GM12874 (cell line): ENCODE measurements at regions not wholly inside any gene's neighbourhood (a gene's known extent, or its start where the extent isn't known, plus 50 kb on each side); places are given as distances from the start of the nearest gene placed in this dataset.

Experiments used
- CTCF ChIP-seq: IDR thresholded peaks from 2 replicates; pipeline ENCODE4 v1.5.1; 2011; ENCODE audit warnings: low read depth, mild to moderate bottlenecking, control low read depth, low read length, moderate library complexity; ENCODE audit not compliant: insufficient read depth

- no peak for TF ChIP-seq CTCF
These were observed 74.4 kb upstream of the MDFIC2 start for GRCh38 chr3:70386846-70387245.

DNA sequence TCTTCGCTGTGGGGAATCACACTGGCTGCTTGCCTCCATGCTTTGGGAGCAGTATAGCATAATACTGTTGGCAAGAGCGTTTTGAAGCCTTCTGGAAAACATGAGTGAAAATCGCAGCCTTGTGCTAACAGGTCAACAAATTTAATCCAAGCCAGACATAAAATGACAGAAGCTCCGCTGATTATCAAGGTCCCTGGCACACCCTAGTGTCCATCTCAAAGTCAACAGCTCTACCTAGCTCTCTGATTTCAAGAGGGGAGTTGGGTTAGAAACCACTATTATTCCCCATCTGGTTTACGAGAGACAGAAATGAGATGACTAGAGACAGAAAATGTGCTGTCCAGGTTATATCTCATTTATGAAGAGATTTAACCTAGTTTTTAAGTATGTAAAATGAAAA lies 73.6 kb upstream of the MDFIC2 start:
- no peak for TF ChIP-seq CTCF

GRCh38 chr3:70383360-70383831 lies 71.0 kb upstream of the MDFIC2 start:
- no peak for TF ChIP-seq CTCF

- no peak for TF ChIP-seq CTCF
These were observed 61.7 kb upstream of the MDFIC2 start for GRCh38 chr3:70374179-70374578.
